Astrocyte (in vitro differentiated cells and primary cell): ENCODE measurements at regions not wholly inside any gene's neighbourhood (a gene's known extent, or its start where the extent isn't known, plus 50 kb on each side); places are given as distances from the start of the nearest gene placed in this dataset.

Source experiments
- DNase-seq: peaks from one replicate; pipeline ENCODE4 v3.0.0-alpha.2; 2010; ENCODE audit warnings: low read depth
- FAIRE-seq: peaks from 2 replicates; lab custom pipeline; 2011; peaks lifted over from hg19 to GRCh38; lab: Jason Lieb, UNC
- H2AFZ ChIP-seq: 2 replicates; pipeline ENCODE4 v1.6.0; 2012; ENCODE audit warnings: low read depth, low read length, inconsistent platforms
- H3K27ac ChIP-seq: 2 replicates; pipeline ENCODE4 v1.5.1; 2011; ENCODE audit warnings: low read depth, low read length, inconsistent platforms
- H3K27me3 ChIP-seq: 2 replicates; pipeline ENCODE4 v1.6.0; 2011; ENCODE audit warnings: low read length, inconsistent platforms; ENCODE audit not compliant: insufficient read depth
- H3K36me3 ChIP-seq: 2 replicates; pipeline ENCODE4 v1.5.1; 2011; ENCODE audit warnings: low read length, inconsistent platforms; ENCODE audit not compliant: insufficient read depth
- H3K4me1 ChIP-seq: 2 replicates; pipeline ENCODE4 v1.5.1; 2011; ENCODE audit warnings: low read length, inconsistent platforms; ENCODE audit not compliant: insufficient read depth
- H3K4me2 ChIP-seq: 2 replicates; pipeline ENCODE4 v1.6.0; 2012; ENCODE audit warnings: low read length, inconsistent platforms
- H3K4me3 ChIP-seq: 2 replicates; pipeline ENCODE4 v1.5.1; 2011; ENCODE audit warnings: low read depth, mild to moderate bottlenecking, low read length, inconsistent platforms; ENCODE audit not compliant: insufficient read depth
- H3K79me2 ChIP-seq: 2 replicates; pipeline ENCODE4 v1.6.0; 2012; ENCODE audit warnings: mild to moderate bottlenecking, low read length, inconsistent platforms; ENCODE audit not compliant: insufficient read depth
- H3K9ac ChIP-seq: 2 replicates; pipeline ENCODE4 v1.6.0; 2012; ENCODE audit warnings: mild to moderate bottlenecking, low read length, inconsistent platforms
- H3K9me3 ChIP-seq: 2 replicates; pipeline ENCODE4 v1.5.1; 2012; ENCODE audit warnings: low read depth, mild to moderate bottlenecking, low read length, inconsistent platforms; ENCODE audit not compliant: insufficient read depth
- H4K20me1 ChIP-seq: 2 replicates; pipeline ENCODE4 v1.6.0; 2012; ENCODE audit warnings: low read length, inconsistent platforms; ENCODE audit not compliant: insufficient read depth
- H3K27ac Mint-ChIP-seq: one replicate; pipeline ENCODE4 v1.8.0; 2021; ENCODE audit warnings: mild to moderate bottlenecking, mixed read lengths; ENCODE audit not compliant: unreplicated experiment
- H3K27me3 Mint-ChIP-seq: one replicate; pipeline ENCODE4 v1.8.0; 2021; ENCODE audit warnings: low read depth, mixed read lengths; ENCODE audit not compliant: unreplicated experiment
- H3K36me3 Mint-ChIP-seq: one replicate; pipeline ENCODE4 v1.8.0; 2021; ENCODE audit warnings: low read depth, mixed read lengths; ENCODE audit not compliant: unreplicated experiment
- H3K4me1 Mint-ChIP-seq: one replicate; pipeline ENCODE4 v1.8.0; 2021; ENCODE audit warnings: low read depth, mixed read lengths; ENCODE audit not compliant: unreplicated experiment
- H3K4me3 Mint-ChIP-seq: one replicate; pipeline ENCODE4 v1.8.0; 2021; ENCODE audit warnings: mild to moderate bottlenecking, moderate library complexity, mixed read lengths; ENCODE audit not compliant: unreplicated experiment
- H3K9me3 Mint-ChIP-seq: one replicate; pipeline ENCODE4 v1.8.0; 2021; ENCODE audit warnings: mild to moderate bottlenecking, mixed read lengths; ENCODE audit not compliant: unreplicated experiment
- CTCF ChIP-seq: IDR thresholded peaks from 2 replicates; pipeline ENCODE4 v1.5.1; 2011; ENCODE audit warnings: low read depth, mild to moderate bottlenecking, inconsistent platforms, low read length, moderate library complexity; ENCODE audit not compliant: insufficient read depth
- EZH2 ChIP-seq: IDR thresholded peaks from 2 replicates; pipeline ENCODE4 v1.6.1; 2012; ENCODE audit warnings: mild to moderate bottlenecking, low read length, inconsistent platforms; ENCODE audit not compliant: insufficient read depth

DNA sequence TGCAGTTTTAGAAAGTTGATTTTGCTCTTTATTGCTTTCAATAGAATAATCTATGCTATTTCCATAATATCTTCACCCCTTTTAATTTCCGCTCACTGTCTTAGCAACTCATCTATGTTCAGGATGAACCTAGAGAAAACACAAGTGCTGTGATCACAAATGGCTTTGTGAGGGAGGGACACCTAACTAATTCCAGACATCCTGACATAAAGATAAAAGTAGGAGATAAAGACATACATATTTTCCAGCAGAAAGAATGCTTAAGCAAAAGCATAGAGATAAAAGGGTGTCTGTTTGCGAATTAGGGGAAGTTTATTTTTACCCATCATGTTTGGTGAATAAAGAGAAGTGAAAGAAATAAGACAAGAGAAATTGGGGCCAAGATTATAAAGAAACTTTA lies 254.2 kb downstream of the KCNJ2 start:
- H3K4me2 ChIP-seq = no peak overlapping the region
- no peak for TF ChIP-seq CTCF
- no peak for TF ChIP-seq EZH2
- no peaks in the 10 kb centered on the region for H3K36me3 Mint-ChIP-seq
- no peaks in the 10 kb centered on the region for H3K4me1 ChIP-seq
- H3K27me3 Mint-ChIP-seq = no peaks in the 10 kb centered on the region
- FAIRE-seq (no peak), DNase-seq (no peak)
- H2AFZ ChIP-seq = no peak overlapping the region
- no peaks in the 10 kb centered on the region for H3K36me3 ChIP-seq
- H3K79me2 ChIP-seq = no peaks in the 10 kb centered on the region
- H3K27ac ChIP-seq = no peak overlapping the region
- no peak overlapping the region for H3K27ac Mint-ChIP-seq
- no peaks in the 10 kb centered on the region for H3K9me3 ChIP-seq
- peaks cover 7% of the 10 kb centered on the region for H3K4me1 Mint-ChIP-seq
- no peaks in the 10 kb centered on the region for H4K20me1 ChIP-seq
- no peak overlapping the region for H3K4me3 Mint-ChIP-seq
- H3K27me3 ChIP-seq = no peaks in the 10 kb centered on the region
- H3K9me3 Mint-ChIP-seq = no peaks in the 10 kb centered on the region
- H3K9ac ChIP-seq = no peak overlapping the region
- H3K4me3 ChIP-seq = no peak overlapping the region

DNA sequence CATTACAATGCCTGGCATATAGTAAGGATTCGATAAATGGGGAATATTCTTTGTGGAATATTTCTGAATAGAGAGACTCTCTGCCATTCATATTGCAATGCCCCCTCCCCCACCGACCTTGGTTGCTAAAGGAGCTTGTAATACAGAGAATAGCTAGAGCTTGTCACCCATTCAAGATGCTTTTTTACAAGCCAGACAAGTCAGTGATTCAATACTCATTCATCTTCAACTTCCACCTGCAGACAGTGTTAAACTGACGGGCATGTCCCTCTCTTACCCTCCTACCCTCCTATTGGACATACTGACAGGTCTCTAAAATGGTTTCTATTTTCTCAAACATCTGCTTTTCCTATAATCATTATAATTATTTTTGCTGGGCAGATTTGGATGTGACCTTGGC lies 257.4 kb downstream of the KCNJ2 start:
- Histone ChIP-seq H3K4me1 (no peaks in the 10 kb centered on the region), H4K20me1 (no peaks in the 10 kb centered on the region), H3K27me3 (no peaks in the 10 kb centered on the region), H3K36me3 (no peaks in the 10 kb centered on the region), H3K4me3 (no peak overlapping the region), H3K9ac (no peak overlapping the region), H3K27ac (no peak overlapping the region), H3K79me2 (no peaks in the 10 kb centered on the region), H3K4me2 (no peak overlapping the region), H2AFZ (no peak overlapping the region), H3K9me3 (no peaks in the 10 kb centered on the region)
- no peak for TF ChIP-seq EZH2
- TF ChIP-seq CTCF = no peak
- Mint-ChIP-seq H3K36me3 (no peaks in the 10 kb centered on the region), H3K4me1 (peaks cover 6% of the 10 kb centered on the region), H3K9me3 (no peaks in the 10 kb centered on the region), H3K4me3 (no peak overlapping the region), H3K27ac (no peak overlapping the region), H3K27me3 (no peaks in the 10 kb centered on the region)
- DNase-seq (no peak), FAIRE-seq (no peak)

DNA sequence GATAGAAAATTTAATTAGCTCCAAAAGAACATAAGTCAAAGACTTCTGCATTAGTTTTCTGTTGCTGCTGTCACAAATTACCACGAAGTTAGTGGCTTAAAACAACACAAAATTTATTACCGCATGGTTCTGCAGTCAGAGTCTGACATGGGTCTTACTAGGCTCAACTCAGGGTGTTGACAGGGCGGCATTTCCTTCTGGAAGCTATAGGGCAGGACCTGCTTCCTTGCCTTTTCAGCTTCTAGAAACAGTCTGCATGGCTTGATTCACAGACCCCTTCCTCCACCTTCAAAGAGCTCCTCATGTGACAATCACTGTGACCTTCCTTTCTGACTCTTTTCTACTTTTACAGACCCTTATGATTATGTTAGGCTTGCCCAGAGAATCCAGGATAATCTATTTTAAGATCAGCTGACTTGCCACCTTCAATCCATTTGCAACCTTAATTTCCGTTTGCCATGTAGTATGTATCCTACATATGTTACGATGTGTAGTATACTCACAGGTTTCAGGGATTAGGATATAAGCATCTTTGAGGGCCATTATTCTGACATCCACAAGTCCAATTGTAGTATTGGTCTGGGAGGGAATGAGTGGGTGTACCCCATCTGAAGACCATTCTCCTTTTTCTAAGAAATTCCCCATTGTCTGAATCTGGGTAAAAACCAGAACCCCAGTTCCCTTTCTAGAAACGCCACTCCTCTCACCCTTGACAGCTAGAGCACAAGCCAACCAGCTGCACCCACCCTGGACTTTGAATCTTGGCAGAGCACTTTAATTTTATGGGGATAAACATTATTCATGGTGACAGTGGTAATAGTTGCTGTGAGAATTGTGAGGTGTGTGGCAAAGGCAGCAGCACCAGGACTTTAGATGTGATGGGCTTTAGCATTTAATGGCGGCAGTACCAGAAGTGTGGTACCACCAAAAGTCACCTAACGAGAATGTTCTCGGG lies 265.5 kb downstream of the KCNJ2 start:
- Histone ChIP-seq H3K4me1 (no peaks in the 10 kb centered on the region), H2AFZ (no peak overlapping the region), H3K79me2 (no peaks in the 10 kb centered on the region), H3K4me2 (no peak overlapping the region), H3K27ac (no peak overlapping the region), H3K36me3 (no peaks in the 10 kb centered on the region), H3K4me3 (no peak overlapping the region), H4K20me1 (no peaks in the 10 kb centered on the region), H3K9me3 (no peaks in the 10 kb centered on the region), H3K27me3 (no peaks in the 10 kb centered on the region), H3K9ac (no peak overlapping the region)
- no peak for TF ChIP-seq CTCF
- TF ChIP-seq EZH2 = no peak
- FAIRE-seq = no peak
- DNase-seq = no peak
- Mint-ChIP-seq H3K9me3 (peaks cover 2% of the 10 kb centered on the region), H3K27me3 (no peaks in the 10 kb centered on the region), H3K36me3 (no peaks in the 10 kb centered on the region), H3K4me1 (peaks cover 4% of the 10 kb centered on the region), H3K4me3 (no peak overlapping the region), H3K27ac (no peak overlapping the region)
